Loucy (cell line): ENCODE measurements at regions not wholly inside any gene's neighbourhood (a gene's known extent, or its start where the extent isn't known, plus 50 kb on each side); places are given as distances from the start of the nearest gene placed in this dataset.

Experiments used
- EZH2phosphoT487 ChIP-seq: fragments of 200-600 bp; IDR thresholded peaks from 2 replicates; pipeline ENCODE4 v1.6.1; 2018; ENCODE audit warnings: antibody characterized with exemption, mild to moderate bottlenecking, moderate library complexity, borderline replicate concordance
- TF ChIP-seq, protein P1 (sequence below): fragments of 200-600 bp; sonication (generic); conservative IDR thresholded peaks from 2 replicates; pipeline ENCODE4 v1.5.1; 2014; ENCODE audit warnings: mild to moderate bottlenecking, antibody characterized with exemption, low read length

- TF ChIP-seq, protein P1, sequence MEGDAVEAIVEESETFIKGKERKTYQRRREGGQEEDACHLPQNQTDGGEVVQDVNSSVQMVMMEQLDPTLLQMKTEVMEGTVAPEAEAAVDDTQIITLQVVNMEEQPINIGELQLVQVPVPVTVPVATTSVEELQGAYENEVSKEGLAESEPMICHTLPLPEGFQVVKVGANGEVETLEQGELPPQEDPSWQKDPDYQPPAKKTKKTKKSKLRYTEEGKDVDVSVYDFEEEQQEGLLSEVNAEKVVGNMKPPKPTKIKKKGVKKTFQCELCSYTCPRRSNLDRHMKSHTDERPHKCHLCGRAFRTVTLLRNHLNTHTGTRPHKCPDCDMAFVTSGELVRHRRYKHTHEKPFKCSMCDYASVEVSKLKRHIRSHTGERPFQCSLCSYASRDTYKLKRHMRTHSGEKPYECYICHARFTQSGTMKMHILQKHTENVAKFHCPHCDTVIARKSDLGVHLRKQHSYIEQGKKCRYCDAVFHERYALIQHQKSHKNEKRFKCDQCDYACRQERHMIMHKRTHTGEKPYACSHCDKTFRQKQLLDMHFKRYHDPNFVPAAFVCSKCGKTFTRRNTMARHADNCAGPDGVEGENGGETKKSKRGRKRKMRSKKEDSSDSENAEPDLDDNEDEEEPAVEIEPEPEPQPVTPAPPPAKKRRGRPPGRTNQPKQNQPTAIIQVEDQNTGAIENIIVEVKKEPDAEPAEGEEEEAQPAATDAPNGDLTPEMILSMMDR: no peak
- TF ChIP-seq EZH2phosphoT487: no peak
These were observed 133.7 kb upstream of the KLF14 start for GRCh38 chr7:130867581-130868136.
